Brain microvascular endothelial cell (primary cell): ENCODE measurements at regions not wholly inside any gene's neighbourhood (a gene's known extent, or its start where the extent isn't known, plus 50 kb on each side); places are given as distances from the start of the nearest gene placed in this dataset.

ENCODE experiments used
- DNase-seq: peaks from one replicate; pipeline ENCODE4 v3.0.0-alpha.2; 2020
- H3K27ac ChIP-seq: fragments of 250-450 bp; sonication (Bioruptor Pico); 2 replicates; pipeline ENCODE4 v1.5.1; 2020; ENCODE audit warnings: mild to moderate bottlenecking, moderate library complexity
- H3K27me3 ChIP-seq: fragments of 250-450 bp; sonication (Bioruptor Pico); replicated peaks from 2 replicates; pipeline ENCODE4 v1.5.1; 2020; ENCODE audit warnings: mild to moderate bottlenecking
- H3K36me3 ChIP-seq: fragments of 250-450 bp; sonication (Bioruptor Pico); replicated peaks from 2 replicates; pipeline ENCODE4 v1.5.1; 2020; ENCODE audit warnings: mild to moderate bottlenecking
- H3K4me3 ChIP-seq: 2 replicates; pipeline ENCODE4 v1.5.1; 2011; ENCODE audit warnings: low read depth, mild to moderate bottlenecking, control low read depth, low read length, moderate library complexity
- CTCF ChIP-seq: IDR thresholded peaks from 2 replicates; pipeline ENCODE4 v1.5.1; 2011; ENCODE audit warnings: low read depth, mild to moderate bottlenecking, moderate library complexity, low read length, control low read depth, inconsistent platforms; ENCODE audit errors: missing control alignments
- in situ Hi-C: cut with HindIII; loops from 2 replicates; pipeline ENCODE4 v1.10.0; 2017; ENCODE audit warnings: low sequenced_read_pairs, low pct_ligation_motif_present

- Histone ChIP-seq H3K27ac (no peak overlapping the region), H3K27me3 (no peaks in the 10 kb centered on the region), H3K4me3 (no peak overlapping the region), H3K36me3 (no peaks in the 10 kb centered on the region)
- in situ Hi-C loops = no loop called here
- no peak for DNase-seq
- no peak for TF ChIP-seq CTCF
These were observed 230.5 kb upstream of the PPP2R2D start for GRCh38 chr10:131670341-131670740.

- no peak for DNase-seq
- Histone ChIP-seq H3K36me3 (no peaks in the 10 kb centered on the region), H3K4me3 (no peak overlapping the region), H3K27me3 (no peaks in the 10 kb centered on the region), H3K27ac (no peak overlapping the region)
- TF ChIP-seq CTCF = no peak
- in situ Hi-C loops = no loop called here
These were observed 227.4 kb upstream of the PPP2R2D start for GRCh38 chr10:131673396-131673795.

GRCh38 chr10:131674130-131674529, 226.7 kb upstream of the PPP2R2D start:
- DNase-seq = no peak
- Histone ChIP-seq H3K4me3 (no peak overlapping the region), H3K27me3 (no peaks in the 10 kb centered on the region), H3K36me3 (no peaks in the 10 kb centered on the region), H3K27ac (no peak overlapping the region)
- no peak for TF ChIP-seq CTCF
- in situ Hi-C loops = no loop called here

GRCh38 chr10:131675104-131675503, 225.7 kb upstream of the PPP2R2D start:
- in situ Hi-C loops = no loop called here
- no peak overlapping the region for H3K27ac ChIP-seq
- no peak overlapping the region for H3K4me3 ChIP-seq
- TF ChIP-seq CTCF = no peak
- no peaks in the 10 kb centered on the region for H3K36me3 ChIP-seq
- H3K27me3 ChIP-seq = no peaks in the 10 kb centered on the region
- no peak for DNase-seq

GRCh38 chr10:131676046-131676799, 224.6 kb upstream of the PPP2R2D start:
- in situ Hi-C loops = no loop called here
- no peak for TF ChIP-seq CTCF
- no peaks in the 10 kb centered on the region for H3K36me3 ChIP-seq
- no peaks in the 10 kb centered on the region for H3K27me3 ChIP-seq
- no peak overlapping the region for H3K27ac ChIP-seq
- no peak overlapping the region for H3K4me3 ChIP-seq
- no peak for DNase-seq

- DNase-seq = no peak
- Histone ChIP-seq H3K27me3 (no peaks in the 10 kb centered on the region), H3K4me3 (no peak overlapping the region), H3K36me3 (no peaks in the 10 kb centered on the region), H3K27ac (no peak overlapping the region)
- in situ Hi-C loops = no loop called here
- TF ChIP-seq CTCF = no peak
These were observed 223.9 kb upstream of the PPP2R2D start for GRCh38 chr10:131676800-131677421.
